GM21529 (cell line): ENCODE measurements at regions not wholly inside any gene's neighbourhood (a gene's known extent, or its start where the extent isn't known, plus 50 kb on each side); places are given as distances from the start of the nearest gene placed in this dataset.
"Not testable (repeated sequence)": the region's sequence is repeated elsewhere in the genome, so short reads cannot be mapped to it uniquely, and the experiment has no call there.

ENCODE experiments used
- ATAC-seq: cut with Tn5 transposase; IDR thresholded peaks from one replicate; pipeline ENCODE4 v1.9.1; 2021; ENCODE audit not compliant: unreplicated experiment

DNA sequence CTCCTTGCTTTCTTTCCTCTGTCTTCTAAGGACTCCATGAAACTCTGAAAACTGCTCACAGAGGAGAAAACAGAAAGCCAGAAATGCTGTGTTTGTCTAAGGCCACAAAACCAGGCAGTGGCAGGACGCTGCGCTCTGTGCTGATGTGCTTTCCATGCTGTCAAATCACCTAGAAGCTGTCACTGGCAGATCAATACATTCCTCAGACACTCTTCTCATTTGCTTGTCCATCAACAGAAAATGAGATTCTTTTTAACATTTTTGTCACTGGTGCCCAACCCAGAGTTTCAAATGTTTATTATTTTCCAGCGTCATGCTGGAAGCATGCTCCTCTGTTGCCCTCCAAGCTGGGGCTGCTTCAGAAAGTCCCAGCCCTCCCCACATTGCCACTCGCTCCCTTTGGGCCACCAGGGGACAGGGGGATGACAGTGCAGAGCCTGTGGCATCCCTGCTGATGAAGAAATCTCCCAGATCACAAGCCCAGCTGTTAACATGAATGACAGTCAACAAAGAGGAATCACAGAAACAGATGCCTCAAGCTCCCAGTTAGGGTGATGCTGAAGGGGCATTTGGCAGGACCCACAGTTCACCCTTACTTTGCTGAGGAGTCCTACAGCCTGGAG, 117.5 kb upstream of the MEIS1 start:
- no peak for ATAC-seq

DNA sequence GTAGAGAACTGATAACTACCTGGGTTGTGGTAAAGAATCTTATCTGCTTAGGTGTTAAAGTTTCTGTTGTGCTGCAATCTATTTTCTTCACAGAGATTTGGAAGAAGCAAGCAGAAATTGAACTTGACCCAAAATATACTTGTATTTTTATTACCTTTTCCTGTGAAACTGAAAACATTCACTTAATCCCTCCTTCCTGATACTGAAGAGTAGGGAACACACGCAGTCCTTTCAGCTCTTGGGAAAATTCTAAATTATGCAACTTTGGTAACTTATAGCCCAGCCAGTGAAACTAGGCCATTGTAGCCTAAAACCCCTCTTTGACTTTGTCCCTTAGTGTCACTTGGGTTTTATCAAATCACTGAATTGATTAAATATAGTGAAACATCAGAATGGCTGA, 128.4 kb upstream of the MEIS1 start:
- no peak for ATAC-seq

DNA sequence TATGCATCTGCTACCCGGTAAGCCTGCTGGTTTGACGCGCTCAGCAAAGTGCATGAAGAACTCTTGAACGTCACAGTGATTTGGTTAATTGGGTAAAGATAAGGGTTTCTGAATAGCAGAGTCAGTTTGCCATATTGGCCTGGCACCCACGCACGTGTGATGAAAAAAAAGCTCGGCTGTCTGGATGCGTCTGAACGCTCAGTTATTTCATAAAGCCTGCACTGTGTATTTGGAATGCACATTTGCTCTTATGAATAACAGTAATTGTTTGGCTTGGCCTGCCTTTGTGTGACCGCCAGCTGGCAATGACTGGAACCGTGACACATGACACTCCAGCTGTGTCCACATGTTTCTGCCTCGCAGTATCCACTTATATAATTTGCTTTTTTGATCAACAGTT, 129.2 kb upstream of the MEIS1 start:
- no peak for ATAC-seq

DNA sequence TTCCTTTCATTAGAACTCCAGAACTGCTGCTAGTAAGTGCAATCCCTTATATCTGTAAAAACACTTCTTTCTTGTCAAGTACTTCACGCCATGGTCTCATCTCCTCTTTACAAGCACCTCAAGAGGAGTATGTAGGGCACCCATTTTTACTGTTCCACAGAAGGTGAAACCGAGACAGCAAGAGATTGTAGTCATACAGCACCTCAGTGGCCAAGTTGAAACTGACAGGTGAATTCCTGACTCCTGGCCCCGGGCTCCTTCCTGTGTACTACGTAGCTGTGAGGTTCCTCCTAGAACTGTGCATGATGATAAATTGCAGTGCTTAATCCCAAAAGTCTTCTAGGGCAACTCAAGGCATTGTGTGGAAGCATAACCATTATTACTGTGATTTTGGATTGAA, 131.5 kb upstream of the MEIS1 start:
- ATAC-seq, result no peak

DNA sequence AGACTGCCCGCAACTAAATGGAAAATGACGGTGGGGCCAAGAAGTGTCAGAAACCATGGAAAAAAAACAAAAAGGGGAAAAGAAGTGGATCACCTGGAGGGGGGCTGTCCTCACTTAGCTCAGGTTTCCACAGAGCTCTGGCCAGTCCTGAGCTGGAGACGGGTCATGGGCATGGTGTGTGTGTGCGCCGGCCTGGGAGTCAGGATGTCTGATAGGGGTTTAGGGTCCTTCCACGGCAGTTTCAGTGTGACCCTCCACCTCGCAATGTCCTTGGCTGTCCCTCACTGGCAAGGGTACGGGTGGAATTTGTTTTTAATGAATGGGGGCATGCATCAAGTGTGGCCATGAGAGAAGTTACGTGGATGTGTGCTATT, 133.2 kb upstream of the MEIS1 start:
- no peak for ATAC-seq

DNA sequence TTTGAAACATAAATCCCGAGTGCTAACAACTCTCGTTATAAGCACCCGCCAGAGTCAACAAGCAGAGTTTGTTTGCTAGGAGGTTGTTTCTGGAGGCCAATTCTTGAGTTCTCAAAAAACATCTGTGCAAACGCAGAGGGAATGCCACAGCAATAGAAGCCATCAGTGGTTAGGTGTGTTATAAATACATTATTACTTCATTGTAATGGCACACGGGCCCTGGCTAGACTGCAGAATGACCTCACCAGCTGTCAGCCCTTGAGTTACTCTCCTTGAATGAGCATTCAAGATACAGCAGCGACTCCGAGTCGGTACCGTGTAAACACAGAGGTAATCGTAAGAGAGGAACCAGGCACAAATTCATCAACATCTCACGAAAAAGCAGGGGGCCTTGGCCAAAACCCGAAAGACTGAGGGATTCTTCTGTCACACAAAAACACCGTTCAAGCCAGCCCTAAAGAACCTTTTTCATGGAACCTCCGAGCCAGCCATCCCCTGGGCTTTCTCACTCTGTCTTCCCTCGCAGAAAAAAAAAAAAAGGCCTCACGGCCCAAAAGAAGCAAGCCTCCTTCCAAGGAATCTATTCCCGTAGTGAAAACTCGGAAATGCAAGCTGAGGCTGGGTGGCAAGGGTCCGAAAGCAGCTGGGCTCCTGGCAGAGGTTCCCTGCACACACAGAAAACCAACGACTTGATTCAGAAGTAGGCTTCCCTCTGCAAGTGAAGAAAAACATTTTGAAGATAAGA, 133.7 kb upstream of the MEIS1 start:
- no peak for ATAC-seq

DNA sequence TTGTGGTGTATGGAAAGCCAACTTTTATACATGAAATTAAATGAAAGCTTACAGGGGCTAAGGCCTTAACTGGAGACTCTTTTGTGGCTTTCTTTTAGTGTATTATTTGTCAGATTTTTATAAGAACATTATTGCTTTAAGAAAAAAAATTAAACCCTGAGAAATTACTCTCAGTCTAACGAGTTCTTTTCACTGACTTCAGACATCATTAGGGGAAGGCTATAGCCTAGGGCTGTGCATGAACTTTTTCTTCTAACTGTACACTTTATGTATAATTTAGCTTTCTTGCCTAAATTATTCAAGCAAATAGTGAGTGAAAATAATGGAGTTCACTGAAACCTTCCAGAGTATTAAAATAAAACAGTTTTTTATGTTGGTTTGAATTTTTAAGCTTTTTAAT, 151.1 kb upstream of the MEIS1 start:
- no peak for ATAC-seq

DNA sequence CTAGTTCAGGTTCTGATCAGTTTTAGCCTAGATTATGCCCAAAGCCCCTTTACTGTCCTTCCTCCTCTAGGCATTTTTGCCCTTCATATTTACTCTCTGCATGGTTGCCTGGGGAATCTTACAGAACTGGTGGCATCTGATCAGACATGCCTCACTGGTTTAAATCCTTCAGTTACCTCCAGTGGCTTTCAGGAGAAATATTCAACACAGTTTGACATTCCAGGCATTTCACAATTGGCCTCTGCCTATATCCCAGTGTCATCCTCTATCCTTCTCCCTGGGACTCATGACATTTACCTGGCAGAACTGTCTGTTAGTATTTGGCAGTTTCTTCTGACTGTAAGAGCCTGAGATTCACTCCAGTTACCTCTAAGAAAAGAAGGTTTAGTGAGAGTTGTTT, 152.9 kb upstream of the MEIS1 start:
- no peak for ATAC-seq

DNA sequence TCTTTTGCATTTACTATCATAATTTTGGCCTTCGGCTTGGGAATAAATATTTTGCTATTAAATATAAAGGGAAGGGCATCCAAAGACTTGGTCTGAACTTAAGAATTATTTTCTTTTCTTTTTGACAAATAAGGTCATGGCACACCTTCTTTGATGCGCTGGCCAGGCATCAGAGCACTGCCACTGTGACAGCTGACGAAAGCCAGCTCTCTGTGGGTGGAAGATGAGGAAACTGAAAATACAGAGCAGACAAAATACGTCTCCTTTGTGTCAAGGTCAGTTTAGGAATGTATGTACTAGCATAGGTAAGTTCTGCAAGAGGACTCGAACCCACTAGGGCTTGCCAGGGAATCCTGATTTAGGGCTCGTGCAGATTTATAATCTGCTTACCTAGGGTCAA, 155.9 kb upstream of the MEIS1 start:
- ATAC-seq, result no peak

DNA sequence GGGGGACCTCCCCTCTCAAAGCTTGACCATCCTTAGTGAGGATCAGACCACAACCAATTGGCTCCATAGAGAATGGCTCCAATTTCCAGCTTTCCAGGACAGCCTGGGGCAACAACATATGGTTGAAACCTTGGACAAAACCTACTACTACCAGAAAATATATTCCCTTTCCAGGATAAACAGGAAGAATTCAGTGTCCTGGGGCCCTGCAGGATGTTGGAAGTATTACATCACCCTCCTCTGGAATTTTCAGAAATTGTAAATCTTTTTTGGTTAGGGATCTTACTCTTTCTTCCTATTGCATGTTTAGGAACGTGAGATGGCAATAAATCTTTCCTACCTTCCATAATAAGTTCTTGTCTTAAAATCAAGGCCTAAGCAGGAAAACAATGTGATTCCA, 158.9 kb upstream of the MEIS1 start:
- no peak for ATAC-seq

DNA sequence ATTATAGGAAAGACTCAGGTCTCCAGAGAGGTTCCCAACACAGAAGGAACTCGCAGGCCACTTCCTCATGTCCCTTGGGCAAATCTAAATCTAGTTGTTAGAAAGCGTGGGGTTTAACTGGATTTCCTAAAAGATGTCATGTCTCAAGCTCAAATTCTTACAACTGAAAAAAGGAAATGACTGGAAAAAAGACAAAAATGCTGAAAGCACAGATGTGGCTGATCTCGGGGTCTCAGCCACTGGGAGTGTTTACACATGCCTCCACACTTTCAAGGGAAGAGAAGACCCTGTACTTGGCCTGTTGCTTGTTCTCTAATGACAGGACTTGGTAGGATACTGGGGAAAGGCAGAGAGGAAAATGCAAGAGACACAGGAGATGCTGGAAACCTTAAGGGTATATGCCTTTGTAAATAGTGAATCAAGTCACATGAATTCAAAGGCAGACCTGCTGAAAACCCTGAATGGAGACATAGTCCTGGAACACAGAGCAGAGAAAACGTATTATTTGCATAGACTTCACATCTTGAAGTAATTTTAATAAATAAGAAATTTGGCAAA, 160.9 kb upstream of the MEIS1 start:
- no peak for ATAC-seq

DNA sequence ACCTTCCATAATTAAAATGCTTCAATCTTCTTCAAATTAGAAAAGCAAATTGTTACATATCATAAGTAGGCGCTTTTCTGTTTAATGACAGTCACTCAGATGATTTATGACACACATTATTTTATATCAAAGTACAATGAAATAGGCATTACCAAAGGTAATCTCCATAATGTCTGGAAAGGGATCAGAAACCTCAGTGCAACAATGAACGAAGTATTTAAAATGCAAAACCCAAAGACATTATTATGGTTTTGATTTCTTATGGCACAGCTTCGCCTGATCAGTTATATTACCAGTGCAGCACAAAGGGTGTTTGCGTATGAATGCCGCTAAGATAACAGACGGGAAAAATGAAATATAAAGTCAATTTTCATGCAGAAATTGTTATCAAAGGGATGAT, 162.2 kb upstream of the MEIS1 start:
- ATAC-seq, result no peak

DNA sequence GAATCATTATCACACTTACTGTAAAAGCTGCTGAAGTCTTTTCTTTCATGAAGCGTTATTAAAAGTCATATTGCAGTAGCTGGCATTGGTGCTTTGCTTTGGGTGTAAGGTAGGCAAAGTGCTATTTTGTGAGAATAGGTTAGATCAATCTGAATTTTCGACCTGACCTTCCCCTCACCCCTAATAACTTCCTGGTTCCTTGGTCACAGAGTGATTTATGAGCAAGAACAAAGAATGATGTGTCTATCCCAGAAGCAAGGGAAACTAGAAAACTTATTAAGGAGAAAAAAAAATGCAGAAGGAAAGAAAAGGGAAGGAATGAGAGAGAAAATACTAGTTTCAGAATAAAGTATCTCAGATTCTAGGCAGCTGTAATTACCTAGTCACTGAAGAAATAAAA, 163.1 kb upstream of the MEIS1 start:
- ATAC-seq, result no peak

DNA sequence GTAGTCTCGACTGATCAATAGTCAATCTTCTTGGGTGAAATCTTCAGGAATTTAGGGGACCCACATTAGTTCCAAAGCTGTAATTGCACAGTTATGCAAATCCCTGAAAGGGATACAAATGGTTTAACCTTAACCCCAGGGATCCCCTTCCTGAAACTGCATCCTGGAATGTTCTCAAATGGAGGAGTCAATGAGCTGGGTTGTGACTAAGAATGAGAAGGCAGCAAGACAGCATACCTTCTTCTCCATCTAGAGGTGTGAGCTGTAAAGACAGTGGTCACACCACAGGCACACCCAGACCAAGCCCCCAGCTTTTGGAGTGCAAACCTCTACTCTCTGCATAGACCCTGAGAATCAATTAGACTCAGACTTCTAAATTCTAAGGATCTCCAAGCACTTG, 164.7 kb upstream of the MEIS1 start:
- ATAC-seq, result no peak

DNA sequence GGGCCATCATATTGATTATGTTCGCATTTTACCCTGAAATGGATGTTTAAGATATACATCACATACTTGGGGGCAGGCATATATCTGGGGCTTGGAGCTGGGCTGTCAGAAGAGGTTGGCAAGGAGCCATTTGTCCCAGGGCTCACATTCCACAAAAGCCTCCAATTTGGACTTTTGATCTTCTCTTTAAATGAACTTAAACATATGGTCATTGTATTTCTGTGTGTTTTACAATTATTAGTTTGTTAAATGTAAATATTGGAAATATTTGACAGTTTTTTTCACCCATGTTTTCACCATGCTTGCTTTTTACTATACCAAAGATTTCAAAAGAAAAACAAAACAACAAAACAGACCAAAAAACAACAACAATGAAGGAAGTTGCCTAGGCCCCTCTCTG, 165.8 kb upstream of the MEIS1 start:
- no peak for ATAC-seq

DNA sequence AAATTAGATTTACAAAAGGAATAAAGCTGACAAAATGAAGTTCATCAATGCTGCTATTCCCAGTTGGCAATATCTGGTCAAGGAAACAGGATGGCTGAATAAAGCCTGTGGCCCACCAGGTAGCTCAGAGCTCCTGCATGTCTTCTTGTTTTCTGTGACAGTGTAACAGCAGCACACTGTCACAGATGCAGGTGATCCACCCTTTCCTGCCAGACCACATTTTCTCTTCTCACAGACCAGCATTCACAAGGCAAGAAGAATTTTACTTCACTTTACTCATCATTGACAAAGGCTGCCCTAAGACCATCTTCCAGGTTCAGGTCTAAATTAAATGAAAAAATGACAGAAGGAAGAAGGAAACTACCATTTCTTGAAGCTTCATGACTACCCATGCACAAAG, 166.2 kb upstream of the MEIS1 start:
- ATAC-seq, result no peak

DNA sequence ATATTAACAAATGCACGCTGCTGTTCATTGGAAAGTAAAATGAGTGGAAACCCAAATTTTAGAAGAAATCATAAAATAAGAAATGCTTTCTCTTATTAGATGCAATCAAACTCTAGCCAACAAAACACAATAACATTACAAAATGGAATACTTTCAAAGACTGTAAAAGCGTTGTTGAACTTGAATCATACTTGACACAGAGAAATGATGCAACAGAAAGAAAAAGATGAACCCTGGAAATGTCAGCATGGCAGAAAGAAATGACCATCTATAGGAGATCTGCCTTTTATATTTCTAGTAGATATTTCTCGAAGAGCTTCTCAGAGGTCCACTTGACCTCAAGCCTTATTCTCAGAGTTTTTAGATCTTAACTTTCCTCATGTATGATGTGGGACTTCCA, 170.6 kb upstream of the MEIS1 start:
- ATAC-seq, result no peak

DNA sequence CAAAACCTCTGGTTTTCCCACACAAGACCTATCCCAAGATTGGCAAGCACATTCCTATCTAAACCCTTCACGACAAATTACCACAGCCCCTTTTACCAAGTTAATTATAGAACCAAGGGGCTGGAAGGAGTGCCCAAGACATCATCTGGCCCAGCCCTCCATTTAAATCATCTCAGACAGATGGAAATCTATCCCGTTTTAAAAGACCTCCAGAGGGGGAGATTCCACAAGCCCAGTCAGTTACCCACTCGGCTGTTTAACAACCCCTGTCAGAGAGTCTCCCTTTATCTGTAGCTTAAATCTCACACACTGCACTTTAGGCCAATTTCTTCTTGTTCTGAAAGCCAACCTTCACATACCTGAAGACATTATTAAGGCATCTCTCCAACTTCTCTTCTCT, 179.1 kb upstream of the MEIS1 start:
- ATAC-seq, result no peak

DNA sequence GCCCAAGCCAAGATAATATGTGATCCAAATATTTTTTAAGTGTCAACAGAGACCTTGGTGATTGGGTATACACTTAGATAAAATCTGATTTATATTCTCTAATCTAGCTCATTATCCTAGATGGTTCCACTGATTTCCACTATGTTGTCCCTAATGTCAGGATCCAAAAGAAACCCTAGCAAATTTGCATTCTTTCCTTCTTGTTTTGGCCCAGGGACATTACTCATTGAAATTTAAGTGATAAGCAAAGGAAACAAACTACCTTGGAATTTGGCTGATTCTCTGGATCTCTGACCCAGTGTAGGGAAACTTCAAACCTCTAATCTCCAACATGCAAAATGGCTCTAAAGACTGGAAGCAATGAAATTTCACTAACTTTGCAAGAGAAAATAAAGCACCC, 179.8 kb upstream of the MEIS1 start:
- no peak for ATAC-seq

DNA sequence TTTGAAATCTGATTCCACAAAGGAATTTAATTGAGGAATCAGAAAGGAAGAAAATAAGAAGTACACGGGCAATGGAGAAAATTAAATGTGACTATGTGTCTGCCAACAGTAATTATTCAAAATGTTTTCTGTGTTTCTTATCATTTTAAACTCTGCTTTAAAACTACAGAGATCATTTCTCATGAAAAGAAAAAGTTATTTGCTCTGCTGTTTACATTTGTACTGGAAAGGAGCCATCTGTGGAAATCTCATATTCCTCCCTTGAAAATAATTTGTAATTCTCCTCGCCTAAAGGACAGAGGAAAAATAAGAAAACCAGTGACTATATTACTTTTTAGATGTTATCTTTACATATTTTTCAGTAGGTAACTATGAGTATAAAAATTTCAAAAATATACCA, 181.9 kb upstream of the MEIS1 start:
- no peak for ATAC-seq

DNA sequence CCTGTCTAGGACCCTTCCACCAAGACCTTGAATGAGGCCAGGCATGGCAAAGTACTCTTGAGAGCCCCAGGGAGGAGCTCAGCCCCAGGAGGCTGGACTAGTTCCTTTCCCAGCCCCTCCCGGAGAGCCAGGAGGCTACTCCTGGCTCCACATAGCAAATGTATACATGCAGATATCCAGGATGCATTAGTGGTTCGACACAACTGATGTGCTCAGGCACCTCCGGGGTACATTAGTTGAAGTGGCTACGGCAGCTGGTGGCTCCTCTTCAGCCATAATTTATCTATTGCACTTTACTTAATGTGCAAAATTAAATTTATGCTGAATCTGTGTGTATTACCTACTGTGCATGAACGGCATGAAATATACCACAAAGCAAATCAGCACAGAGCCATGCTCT, 182.8 kb upstream of the MEIS1 start:
- no peak for ATAC-seq

DNA sequence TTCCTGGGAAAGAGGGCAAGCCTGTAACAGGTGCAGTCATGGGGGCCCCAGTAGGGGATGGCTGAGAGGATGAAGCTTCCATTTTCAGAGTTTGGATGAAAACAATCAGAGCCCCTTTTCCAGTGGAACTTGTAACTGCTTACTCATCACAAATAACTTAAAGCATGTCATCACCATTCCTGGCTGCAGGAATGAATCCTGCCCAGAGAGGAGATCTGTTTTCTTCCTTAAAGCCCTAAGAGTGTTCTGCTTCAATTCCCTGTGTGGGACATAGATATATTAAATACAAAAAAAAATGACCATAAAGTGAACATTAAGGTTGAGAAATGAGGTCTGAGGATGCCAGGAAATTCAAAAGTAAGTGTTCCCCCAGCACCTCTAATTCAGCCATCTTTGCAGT, 183.4 kb upstream of the MEIS1 start:
- ATAC-seq, result no peak

DNA sequence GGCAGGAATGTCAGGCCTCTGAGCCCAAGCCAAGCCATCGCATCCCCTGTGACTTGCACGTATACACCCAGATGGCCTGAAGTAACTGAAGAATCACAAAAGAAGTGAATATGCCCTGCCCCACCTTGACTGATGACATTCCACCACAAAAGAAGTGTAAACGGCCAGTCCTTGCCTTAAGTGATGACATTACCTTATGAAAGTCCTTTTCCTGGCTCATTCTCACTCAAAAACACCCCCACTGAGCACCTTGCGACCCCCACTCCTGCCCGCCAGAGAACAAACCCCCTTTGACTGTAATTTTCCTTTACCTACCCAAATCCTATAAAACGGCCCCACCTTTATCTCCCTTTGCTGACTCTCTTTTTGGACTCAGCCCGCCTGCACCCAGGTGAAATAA, 185.8 kb upstream of the MEIS1 start:
- ATAC-seq, result not testable (repeated sequence)
